ENCODE measurements at regions not wholly inside any gene's neighbourhood (a gene's known extent, or its start where the extent isn't known, plus 50 kb on each side); places are given as distances from the start of the nearest gene placed in this dataset.

DNA sequence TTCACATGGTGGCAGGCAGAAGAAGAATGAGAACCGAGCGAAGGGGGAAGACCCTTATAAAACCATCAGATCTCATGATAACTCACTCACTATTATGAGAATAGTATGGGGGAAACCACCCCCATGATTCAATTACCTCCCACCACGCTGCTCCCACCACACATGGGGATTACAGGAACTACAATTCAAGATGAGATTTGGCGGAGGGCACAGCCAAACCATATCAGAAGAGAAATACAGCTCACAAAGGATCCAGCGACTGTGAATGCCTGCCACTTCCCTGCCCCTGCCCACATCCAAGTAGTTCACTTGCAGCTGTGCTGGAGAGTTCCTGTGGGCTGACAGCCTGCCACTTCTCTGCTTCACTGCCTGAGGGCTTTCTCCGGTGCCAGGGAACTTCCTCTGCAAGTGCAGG lies 148.7 kb downstream of the C7orf25 start:
- TF ChIP-seq, protein P1, sequence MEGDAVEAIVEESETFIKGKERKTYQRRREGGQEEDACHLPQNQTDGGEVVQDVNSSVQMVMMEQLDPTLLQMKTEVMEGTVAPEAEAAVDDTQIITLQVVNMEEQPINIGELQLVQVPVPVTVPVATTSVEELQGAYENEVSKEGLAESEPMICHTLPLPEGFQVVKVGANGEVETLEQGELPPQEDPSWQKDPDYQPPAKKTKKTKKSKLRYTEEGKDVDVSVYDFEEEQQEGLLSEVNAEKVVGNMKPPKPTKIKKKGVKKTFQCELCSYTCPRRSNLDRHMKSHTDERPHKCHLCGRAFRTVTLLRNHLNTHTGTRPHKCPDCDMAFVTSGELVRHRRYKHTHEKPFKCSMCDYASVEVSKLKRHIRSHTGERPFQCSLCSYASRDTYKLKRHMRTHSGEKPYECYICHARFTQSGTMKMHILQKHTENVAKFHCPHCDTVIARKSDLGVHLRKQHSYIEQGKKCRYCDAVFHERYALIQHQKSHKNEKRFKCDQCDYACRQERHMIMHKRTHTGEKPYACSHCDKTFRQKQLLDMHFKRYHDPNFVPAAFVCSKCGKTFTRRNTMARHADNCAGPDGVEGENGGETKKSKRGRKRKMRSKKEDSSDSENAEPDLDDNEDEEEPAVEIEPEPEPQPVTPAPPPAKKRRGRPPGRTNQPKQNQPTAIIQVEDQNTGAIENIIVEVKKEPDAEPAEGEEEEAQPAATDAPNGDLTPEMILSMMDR (IDR thresholded peaks at IDR 0.05 in 2 of 3, conservative IDR thresholded peaks at IDR 0.05 in 1 of 3; ENCODE audit: insufficient read depth in 2 of 3, low read depth in 1 of 3, low read length in 3 of 3) = no peak
- TF ChIP-seq SMC3 (conservative IDR thresholded peaks at IDR 0.05; ENCODE audit: insufficient read depth, low read depth, low read length) (no peak), ZNF586 (CRISPR knock-in tag; conservative IDR thresholded peaks at IDR 0.05) (no peak), TEAD4 (IDR thresholded peaks at IDR 0.05; ENCODE audit: low read length) (no peak), TEAD4 (CRISPR knock-in tag; IDR thresholded peaks at IDR 0.05; ENCODE audit: borderline replicate concordance) (no peak), CTBP1 (IDR thresholded peaks at IDR 0.05; ENCODE audit: borderline replicate concordance) (no peak), CBX3 (IDR thresholded peaks at IDR 0.05; ENCODE audit: borderline replicate concordance in 1 of 2, low read length in 2 of 2) (no peak), SRSF9 (IDR thresholded peaks at IDR 0.05; ENCODE audit: borderline replicate concordance, low read depth, low read length) (no peak)
- TF ChIP-seq, protein P2, sequence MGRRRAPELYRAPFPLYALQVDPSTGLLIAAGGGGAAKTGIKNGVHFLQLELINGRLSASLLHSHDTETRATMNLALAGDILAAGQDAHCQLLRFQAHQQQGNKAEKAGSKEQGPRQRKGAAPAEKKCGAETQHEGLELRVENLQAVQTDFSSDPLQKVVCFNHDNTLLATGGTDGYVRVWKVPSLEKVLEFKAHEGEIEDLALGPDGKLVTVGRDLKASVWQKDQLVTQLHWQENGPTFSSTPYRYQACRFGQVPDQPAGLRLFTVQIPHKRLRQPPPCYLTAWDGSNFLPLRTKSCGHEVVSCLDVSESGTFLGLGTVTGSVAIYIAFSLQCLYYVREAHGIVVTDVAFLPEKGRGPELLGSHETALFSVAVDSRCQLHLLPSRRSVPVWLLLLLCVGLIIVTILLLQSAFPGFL (CRISPR knock-in tag; IDR thresholded peaks at IDR 0.05) = no peak

Data from K562 (cell line).